K562 (cell line): ENCODE measurements at regions not wholly inside any gene's neighbourhood (a gene's known extent, or its start where the extent isn't known, plus 50 kb on each side); places are given as distances from the start of the nearest gene placed in this dataset.

ENCODE experiments used
- ARID3A ChIP-seq: IDR thresholded peaks from 2 replicates; pipeline ENCODE4 v1.6.1; 2012; ENCODE audit warnings: low read depth, low read length, improper control_type of control experiment, borderline replicate concordance
- ERF ChIP-seq: fragments of 450-650 bp; formaldehyde crosslinking; IDR thresholded peaks from 2 replicates; pipeline ENCODE4 v1.4.0; 2020; ENCODE audit warnings: mild to moderate bottlenecking, mixed read lengths
- EZH2 ChIP-seq: IDR thresholded peaks from 2 replicates; pipeline ENCODE4 v1.6.1; 2012; ENCODE audit warnings: low read depth, mild to moderate bottlenecking, inconsistent platforms, low read length, borderline replicate concordance
- PHF8 ChIP-seq: fragments of 200-600 bp; sonication (generic); IDR thresholded peaks from 2 replicates; pipeline ENCODE4 v1.6.1; 2012; ENCODE audit warnings: mixed run types, mild to moderate bottlenecking, inconsistent platforms, low read length, moderate library complexity, borderline replicate concordance
- REST ChIP-seq, 2 experiments: fragments of 450-650 bp; formaldehyde crosslinking in 1 of 2; IDR thresholded peaks; 2 replicates each; pipeline versions ENCODE4 v1.4.0 to v1.6.1; 2014 to 2020; ENCODE audit warnings: mild to moderate bottlenecking in 2 of 2, borderline replicate concordance in 1 of 2, low read depth in 1 of 2
- TBP ChIP-seq: optimal IDR thresholded peaks from 2 replicates; pipeline ENCODE3; 2011; ENCODE audit warnings: low read depth, low read length, improper control_type of control experiment
- TF ChIP-seq, protein P1 (sequence below): fragments of 250-450 bp; sonication (Bioruptor Pico); IDR thresholded peaks from 2 replicates; pipeline ENCODE4 v1.4.0; 2020; ENCODE audit warnings: mild to moderate bottlenecking, moderate library complexity
- TF ChIP-seq, protein P2 (sequence below): fragments of 200-800 bp; sonication (Bioruptor generic); IDR thresholded peaks from 2 replicates; pipeline ENCODE4 v1.6.1; 2017; ENCODE audit warnings: missing genetic modification characterization, missing compliant biosample characterization

GRCh38 chr3:182603501-182603900 is 189.8 kb upstream of the ATP11B start:
- TF ChIP-seq ERF (CRISPR knock-in tag): no peak
- TF ChIP-seq TBP: no peak
- TF ChIP-seq ARID3A: no peak
- no peak for TF ChIP-seq EZH2
- no peak for TF ChIP-seq REST (IDR thresholded peaks at IDR 0.05; ENCODE audit: borderline replicate concordance)
- TF ChIP-seq REST (CRISPR knock-in tag; IDR thresholded peaks at IDR 0.05; ENCODE audit: low read depth): no peak
- TF ChIP-seq, protein P1, sequence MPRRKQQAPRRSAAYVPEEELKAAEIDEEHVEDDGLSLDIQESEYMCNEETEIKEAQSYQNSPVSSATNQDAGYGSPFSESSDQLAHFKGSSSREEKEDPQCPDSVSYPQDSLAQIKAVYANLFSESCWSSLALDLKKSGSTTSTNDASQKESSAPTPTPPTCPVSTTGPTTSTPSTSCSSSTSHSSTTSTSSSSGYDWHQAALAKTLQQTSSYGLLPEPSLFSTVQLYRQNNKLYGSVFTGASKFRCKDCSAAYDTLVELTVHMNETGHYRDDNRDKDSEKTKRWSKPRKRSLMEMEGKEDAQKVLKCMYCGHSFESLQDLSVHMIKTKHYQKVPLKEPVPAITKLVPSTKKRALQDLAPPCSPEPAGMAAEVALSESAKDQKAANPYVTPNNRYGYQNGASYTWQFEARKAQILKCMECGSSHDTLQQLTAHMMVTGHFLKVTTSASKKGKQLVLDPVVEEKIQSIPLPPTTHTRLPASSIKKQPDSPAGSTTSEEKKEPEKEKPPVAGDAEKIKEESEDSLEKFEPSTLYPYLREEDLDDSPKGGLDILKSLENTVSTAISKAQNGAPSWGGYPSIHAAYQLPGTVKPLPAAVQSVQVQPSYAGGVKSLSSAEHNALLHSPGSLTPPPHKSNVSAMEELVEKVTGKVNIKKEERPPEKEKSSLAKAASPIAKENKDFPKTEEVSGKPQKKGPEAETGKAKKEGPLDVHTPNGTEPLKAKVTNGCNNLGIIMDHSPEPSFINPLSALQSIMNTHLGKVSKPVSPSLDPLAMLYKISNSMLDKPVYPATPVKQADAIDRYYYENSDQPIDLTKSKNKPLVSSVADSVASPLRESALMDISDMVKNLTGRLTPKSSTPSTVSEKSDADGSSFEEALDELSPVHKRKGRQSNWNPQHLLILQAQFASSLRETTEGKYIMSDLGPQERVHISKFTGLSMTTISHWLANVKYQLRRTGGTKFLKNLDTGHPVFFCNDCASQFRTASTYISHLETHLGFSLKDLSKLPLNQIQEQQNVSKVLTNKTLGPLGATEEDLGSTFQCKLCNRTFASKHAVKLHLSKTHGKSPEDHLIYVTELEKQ (CRISPR knock-in tag): no peak
- no peak for TF ChIP-seq PHF8
- TF ChIP-seq, protein P2, sequence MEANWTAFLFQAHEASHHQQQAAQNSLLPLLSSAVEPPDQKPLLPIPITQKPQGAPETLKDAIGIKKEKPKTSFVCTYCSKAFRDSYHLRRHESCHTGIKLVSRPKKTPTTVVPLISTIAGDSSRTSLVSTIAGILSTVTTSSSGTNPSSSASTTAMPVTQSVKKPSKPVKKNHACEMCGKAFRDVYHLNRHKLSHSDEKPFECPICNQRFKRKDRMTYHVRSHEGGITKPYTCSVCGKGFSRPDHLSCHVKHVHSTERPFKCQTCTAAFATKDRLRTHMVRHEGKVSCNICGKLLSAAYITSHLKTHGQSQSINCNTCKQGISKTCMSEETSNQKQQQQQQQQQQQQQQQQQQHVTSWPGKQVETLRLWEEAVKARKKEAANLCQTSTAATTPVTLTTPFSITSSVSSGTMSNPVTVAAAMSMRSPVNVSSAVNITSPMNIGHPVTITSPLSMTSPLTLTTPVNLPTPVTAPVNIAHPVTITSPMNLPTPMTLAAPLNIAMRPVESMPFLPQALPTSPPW: no peak
